ENCODE measurements at regions not wholly inside any gene's neighbourhood (a gene's known extent, or its start where the extent isn't known, plus 50 kb on each side); places are given as distances from the start of the nearest gene placed in this dataset.

GRCh38 chr2:128523457-128523856, 204.8 kb upstream of the HS6ST1 start:
- Histone ChIP-seq H3K27me3 (no peaks in the 10 kb centered on the region), H3K4me1 (no peaks in the 10 kb centered on the region), H3K36me3 (replicated peaks in 1 of 2; ENCODE audit: insufficient read depth in 1 of 2, low read depth in 2 of 2) (no peaks in the 10 kb centered on the region), H3K4me3 (no peak overlapping the region), H3K9me3 (no peaks in the 10 kb centered on the region), H3K27ac (no peak overlapping the region)
- intact Hi-C loops (cut with DNase I), result no loop called here
- DNase-seq (no peak), ATAC-seq (no peak)
- TF ChIP-seq CTCF (IDR thresholded peaks at IDR 0.05) (no peak), POLR2A (IDR thresholded peaks at IDR 0.05) (no peak)
- WGBS, 2 donors, result 67 to 71% methylated on average over 4 of the region's 4 CpGs

DNA sequence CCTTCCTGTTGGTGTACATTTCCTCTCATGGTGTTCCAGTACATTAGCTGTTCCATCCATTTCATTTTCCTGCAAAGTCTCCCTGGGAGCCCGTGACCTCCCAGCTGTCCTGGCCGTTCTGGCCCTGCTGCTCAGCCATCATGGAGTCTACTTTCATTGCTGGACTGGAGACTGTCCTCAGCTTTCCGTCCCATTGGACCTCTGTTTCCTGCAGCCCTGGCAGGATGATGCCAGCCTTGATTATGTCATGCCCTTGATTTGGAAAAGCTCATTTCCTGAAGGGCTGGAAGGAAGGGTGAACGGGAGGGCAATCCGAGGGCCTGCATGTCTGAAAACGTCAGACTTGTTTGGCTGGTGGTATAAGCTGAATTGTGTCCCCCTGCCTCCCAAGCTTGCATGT, 205.5 kb upstream of the HS6ST1 start:
- ATAC-seq (no peak), DNase-seq (no peak)
- Histone ChIP-seq H3K27ac (no peak overlapping the region), H3K4me1 (no peaks in the 10 kb centered on the region), H3K9me3 (no peaks in the 10 kb centered on the region), H3K27me3 (no peaks in the 10 kb centered on the region), H3K36me3 (replicated peaks in 1 of 2; ENCODE audit: insufficient read depth in 1 of 2, low read depth in 2 of 2) (no peaks in the 10 kb centered on the region), H3K4me3 (no peak overlapping the region)
- TF ChIP-seq CTCF (IDR thresholded peaks at IDR 0.05), result no peak
- no peak for TF ChIP-seq POLR2A (IDR thresholded peaks at IDR 0.05)
- intact Hi-C loops (cut with DNase I), result no loop called here
- WGBS, 2 donors, result 83 to 91% methylated on average over 6 of the region's 6 CpGs

DNA sequence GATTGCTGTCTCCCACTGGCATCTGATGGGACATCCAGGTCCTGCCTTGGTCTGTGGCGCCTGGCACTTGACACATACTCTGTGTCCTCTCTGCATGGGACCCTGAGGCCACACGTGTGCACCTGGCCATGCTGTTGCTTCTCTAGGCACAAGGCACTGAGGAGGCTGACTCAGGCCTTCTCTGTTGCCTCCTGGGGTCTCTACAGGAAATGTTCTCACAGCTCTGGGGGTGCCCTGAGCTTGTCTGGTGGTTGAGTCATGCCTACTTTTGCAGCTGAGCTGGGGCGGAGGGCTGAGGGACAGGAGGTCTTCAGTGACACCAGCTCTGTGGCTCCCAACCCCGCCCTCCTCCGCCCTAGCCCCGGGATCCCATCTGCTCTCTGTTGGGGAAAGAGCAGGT, 207.0 kb upstream of the HS6ST1 start:
- TF ChIP-seq CTCF (IDR thresholded peaks at IDR 0.05) (no peak), POLR2A (IDR thresholded peaks at IDR 0.05) (no peak)
- Histone ChIP-seq H3K27me3 (no peaks in the 10 kb centered on the region), H3K4me1 (no peaks in the 10 kb centered on the region), H3K4me3 (no peak overlapping the region), H3K36me3 (replicated peaks in 1 of 2; ENCODE audit: insufficient read depth in 1 of 2, low read depth in 2 of 2) (no peaks in the 10 kb centered on the region), H3K27ac (no peak overlapping the region), H3K9me3 (no peaks in the 10 kb centered on the region)
- ATAC-seq (no peak), DNase-seq (no peak)
- WGBS, 2 donors, result 84 to 100% methylated on average over 2 to 6 of the region's 6 CpGs
- intact Hi-C loops (cut with DNase I), result no loop called here

DNA sequence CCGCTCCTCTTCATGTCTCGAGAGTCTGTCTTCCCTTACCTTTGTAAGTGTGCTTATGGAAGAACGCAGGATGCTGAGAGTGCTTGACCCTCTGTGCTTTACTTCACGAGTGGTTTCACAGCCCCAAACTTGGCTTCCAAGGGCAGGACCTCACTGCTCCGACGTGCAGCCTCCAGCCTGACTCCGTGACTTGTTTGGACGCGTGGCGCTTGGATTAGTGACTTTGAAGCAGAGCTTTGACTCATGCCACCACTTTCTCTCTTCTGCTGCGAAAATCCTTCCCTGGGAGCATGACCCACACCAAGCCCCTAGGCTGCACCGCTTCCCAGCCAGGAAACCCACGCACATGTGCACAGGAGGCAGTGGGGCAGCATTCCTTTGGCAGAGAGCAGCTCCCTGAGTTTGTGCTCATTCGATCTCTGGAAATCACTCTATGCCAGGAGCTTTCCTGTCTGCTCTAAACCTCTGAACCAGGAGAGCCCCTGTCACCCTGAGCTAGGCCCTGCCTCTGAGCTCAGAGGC, 207.8 kb upstream of the HS6ST1 start:
- intact Hi-C loops (cut with DNase I), result no loop called here
- ATAC-seq (no peak), DNase-seq (no peak)
- H3K27ac ChIP-seq, result no peak overlapping the region
- no peaks in the 10 kb centered on the region for H3K36me3 ChIP-seq (replicated peaks in 1 of 2; ENCODE audit: insufficient read depth in 1 of 2, low read depth in 2 of 2)
- H3K9me3 ChIP-seq, result no peaks in the 10 kb centered on the region
- H3K4me1 ChIP-seq, result no peaks in the 10 kb centered on the region
- H3K4me3 ChIP-seq, result no peak overlapping the region
- TF ChIP-seq POLR2A (IDR thresholded peaks at IDR 0.05) (no peak), CTCF (IDR thresholded peaks at IDR 0.05) (no peak)
- WGBS, 2 donors, result 94 to 96% methylated on average over 14 of the region's 14 CpGs
- H3K27me3 ChIP-seq, result no peaks in the 10 kb centered on the region

DNA sequence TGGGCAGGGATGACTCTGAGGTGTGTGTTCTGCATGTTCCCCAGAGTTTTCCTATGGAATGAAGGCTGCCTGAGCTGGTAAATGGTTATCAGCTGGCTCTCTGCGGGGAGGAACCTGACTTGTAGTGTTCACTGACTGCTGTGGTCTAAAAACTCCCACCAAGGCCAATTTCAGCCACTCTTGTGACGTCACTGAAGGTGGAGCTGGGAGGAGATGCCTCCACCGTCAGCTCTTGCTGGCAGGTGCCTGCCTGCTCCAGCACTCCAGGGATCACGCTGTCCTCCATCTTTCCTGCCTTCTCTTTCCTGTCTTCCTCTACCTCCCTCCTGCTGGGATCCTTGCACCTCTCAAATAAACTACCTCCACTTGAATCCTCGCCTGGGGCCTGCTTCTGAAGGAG, 209.5 kb upstream of the HS6ST1 start:
- DNase-seq, result no peak
- H3K27me3 ChIP-seq, result no peaks in the 10 kb centered on the region
- H3K4me1 ChIP-seq, result no peaks in the 10 kb centered on the region
- no peak overlapping the region for H3K27ac ChIP-seq
- no peak for ATAC-seq
- no peak overlapping the region for H3K4me3 ChIP-seq
- no peaks in the 10 kb centered on the region for H3K36me3 ChIP-seq (replicated peaks in 1 of 2; ENCODE audit: insufficient read depth in 1 of 2, low read depth in 2 of 2)
- no peaks in the 10 kb centered on the region for H3K9me3 ChIP-seq
- TF ChIP-seq POLR2A (IDR thresholded peaks at IDR 0.05) (no peak), CTCF (IDR thresholded peaks at IDR 0.05) (no peak)
- 92 to 100% methylated on average over 4 to 5 of the region's 5 CpGs for WGBS, 2 donors
- intact Hi-C loops (cut with DNase I), result no loop called here
